Right lung (tissue), 2 donors: ENCODE measurements at regions not wholly inside any gene's neighbourhood (a gene's known extent, or its start where the extent isn't known, plus 50 kb on each side); places are given as distances from the start of the nearest gene placed in this dataset.
"Not testable (repeated sequence)": the region's sequence is repeated elsewhere in the genome, so short reads cannot be mapped to it uniquely, and the experiment has no call there.

Experiments used
- DNase-seq, 2 donors: peaks; one replicate each; pipeline ENCODE4 v3.0.0-alpha.2; 2013

- DNase-seq: no peak
These were observed 610.9 kb upstream of the MAN1A1 start for GRCh38 chr6:119960456-119960855.

GRCh38 chr6:119960036-119960435, 610.5 kb upstream of the MAN1A1 start:
- no peak for DNase-seq

DNA sequence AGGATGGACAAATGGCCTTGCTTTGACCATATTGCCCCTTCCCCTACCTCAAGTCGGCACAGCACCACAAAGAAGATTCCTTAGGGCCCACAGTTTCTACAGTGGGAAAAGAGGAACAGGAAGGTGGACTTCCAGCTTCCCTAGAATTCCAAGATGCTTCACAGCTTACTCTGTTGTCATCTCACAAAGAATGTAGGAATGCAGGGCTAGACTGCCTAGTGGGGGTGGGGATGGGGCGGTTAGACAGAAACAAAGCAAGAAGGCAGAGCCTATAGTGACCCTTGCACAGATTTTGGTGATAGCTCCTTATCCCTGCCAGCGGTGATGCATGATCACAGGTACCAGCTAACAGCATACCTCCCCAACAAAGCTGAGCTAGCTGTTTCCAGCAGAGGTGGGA, 607.6 kb upstream of the MAN1A1 start:
- no peak for DNase-seq

GRCh38 chr6:119952696-119953095, 603.1 kb upstream of the MAN1A1 start:
- no peak for DNase-seq

DNA sequence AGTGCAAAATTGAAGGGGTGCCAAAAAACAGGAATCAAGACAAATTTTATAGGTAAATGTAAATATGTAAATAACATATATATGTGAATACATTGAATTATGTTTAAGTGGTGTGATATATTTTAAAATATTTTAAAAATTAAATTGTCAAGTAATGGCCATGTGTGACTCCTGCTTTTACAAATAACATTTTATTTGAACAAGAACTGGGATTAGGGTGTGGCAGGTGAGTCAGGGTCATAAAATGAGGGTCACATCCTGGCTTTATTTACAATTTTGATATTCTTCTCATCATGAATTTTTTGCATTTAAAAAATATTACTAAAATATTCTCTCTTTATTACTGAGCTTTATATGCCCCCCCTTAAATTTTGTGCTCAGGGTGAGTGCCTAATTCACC, 601.1 kb upstream of the MAN1A1 start:
- no peak for DNase-seq

DNA sequence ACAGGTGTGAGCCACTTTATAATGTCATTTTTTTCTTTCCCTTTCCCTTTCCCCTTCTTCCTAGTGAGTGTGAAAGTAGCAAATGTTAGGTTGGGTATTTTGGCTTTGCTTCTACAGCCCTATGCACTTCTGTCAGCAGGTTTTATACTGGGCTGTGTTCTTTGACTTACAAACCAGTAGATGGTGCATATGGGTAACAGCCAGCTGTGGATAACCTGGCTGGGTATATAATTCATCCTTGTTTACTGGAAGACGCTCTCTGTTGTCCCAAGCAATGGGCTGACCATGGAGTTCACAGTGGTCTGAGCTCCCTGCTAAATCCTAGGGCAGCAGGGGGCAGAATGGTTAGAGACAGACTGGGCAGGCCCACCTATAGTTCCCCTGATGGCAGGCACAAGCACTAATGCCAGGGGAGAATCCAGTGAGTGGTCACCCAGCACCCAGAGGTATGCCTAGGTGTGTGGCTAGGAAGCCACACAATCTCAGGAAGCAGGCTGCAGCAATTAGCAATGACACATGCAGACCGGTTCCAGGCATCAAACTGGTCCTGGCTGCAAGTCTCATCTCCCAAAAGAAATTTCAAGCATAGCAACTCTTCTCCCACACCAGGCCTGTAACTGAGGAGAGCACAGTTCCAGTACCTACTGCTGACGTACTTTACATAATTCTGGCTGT, 592.7 kb upstream of the MAN1A1 start:
- DNase-seq: no peak

DNA sequence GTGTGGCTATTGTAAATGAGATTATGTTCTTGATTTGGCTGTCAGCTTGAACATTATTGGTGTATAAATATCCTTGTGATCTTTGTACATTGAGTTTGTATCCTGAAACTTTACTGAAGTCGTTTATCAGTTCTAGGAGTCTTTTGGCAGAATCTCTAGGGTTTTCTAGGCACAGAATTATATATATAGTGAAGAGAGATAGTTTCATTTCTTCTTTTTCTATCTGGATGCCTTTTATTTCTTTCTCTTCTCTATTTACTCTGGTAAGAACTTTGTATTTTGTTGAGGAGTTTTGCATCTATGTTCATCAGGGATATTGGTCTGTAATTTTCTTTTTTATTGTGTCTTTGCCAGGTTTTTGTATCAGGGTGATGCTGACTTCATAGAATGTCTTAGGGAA, 589.2 kb upstream of the MAN1A1 start:
- DNase-seq: no peak

DNA sequence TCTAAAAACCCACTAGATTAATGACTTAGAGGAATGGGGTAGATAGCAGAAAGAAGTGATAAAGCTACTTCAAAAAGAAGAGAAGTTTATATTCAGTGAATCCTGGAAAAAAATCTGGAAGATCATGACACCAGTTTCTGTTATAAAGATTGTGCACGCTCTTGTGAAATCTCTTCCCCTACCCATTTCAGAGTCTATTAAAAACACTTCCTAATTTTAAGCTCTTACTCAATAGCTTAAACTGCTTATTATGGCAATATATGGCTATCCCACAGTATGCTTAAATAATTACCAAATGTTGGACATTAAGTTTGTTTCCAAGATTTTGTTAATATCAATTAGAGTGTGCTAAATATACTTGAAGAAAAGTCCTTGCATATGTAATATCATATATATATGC, 585.3 kb upstream of the MAN1A1 start:
- DNase-seq: no peak

GRCh38 chr6:119929121-119929520, 579.6 kb upstream of the MAN1A1 start:
- no peak for DNase-seq

DNA sequence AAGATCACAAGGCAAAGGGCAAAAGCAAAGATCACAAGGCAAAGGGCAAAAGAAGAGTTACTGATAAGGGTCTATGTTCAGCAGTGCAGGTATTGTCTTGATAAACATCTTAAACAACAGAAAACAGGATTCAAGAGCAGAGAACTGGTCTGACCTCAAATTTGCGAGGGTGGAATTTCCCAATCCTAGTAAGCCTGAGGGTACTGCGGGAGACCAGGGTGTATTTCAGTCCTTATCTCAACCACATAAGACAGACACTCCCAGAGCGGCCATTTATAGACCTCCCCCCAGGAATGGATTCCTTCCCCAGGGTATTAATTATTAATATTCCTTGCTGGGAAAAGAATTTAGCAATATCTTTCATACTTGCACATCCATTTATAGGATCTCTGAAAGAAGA, 575.3 kb upstream of the MAN1A1 start:
- DNase-seq: not testable (repeated sequence)

DNA sequence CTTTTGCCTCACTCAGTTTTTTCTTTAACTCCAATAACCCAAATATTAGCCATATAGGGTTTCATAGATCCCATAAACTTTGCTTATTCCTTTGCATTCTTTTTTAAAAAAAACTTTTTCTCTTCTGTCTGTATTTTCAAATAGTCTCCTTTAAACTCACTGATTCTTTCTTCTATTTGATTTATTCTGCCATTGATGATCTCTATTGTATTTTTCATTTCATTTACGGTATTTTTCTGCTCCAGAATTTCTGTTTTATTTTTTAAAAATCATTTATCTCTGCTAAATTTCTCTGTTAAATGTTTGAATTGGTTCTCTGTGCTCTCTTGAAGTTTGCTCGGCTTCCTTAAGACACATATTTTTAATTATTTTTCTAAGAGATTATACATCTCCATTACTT, 573.3 kb upstream of the MAN1A1 start:
- DNase-seq: no peak

GRCh38 chr6:119921491-119922010, 572.0 kb upstream of the MAN1A1 start:
- DNase-seq: no peak

DNA sequence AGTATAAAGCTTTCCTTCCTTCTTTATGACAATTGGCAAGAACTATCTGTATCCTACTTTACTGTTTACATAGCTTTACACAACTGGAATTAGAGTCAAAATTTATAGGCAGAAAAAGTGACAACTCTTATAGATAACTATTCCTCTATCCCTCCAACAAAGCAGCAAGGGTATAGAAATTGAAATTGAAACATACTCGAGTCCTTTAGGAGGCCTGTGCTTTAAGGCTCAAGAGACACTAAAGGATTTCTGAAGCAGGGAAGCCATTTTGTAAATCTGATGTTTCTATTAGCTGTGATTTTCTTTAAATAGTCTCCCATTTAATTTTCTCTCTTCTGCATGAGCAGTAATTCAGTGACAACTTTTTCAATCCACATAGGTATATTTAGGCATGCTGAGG, 567.6 kb upstream of the MAN1A1 start:
- DNase-seq: no peak

DNA sequence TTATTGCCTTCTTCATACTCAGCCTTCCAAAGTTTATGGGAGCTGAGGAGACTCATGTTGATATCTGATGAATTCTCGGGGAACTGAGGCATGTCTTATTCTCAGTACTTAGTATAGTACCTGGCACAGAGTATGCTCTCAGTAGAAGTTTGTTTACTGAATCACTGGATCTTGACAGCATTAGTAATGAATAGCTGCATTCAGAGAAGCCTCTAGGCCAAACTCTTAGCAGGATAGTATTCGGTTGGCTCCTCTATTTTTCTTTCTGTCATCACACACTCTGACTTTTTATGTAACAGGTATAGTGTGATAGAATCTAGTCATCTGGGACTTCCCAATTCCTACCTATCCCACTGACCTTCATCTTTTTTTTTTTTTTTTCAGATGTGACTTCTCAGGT, 566.4 kb upstream of the MAN1A1 start:
- DNase-seq: no peak

DNA sequence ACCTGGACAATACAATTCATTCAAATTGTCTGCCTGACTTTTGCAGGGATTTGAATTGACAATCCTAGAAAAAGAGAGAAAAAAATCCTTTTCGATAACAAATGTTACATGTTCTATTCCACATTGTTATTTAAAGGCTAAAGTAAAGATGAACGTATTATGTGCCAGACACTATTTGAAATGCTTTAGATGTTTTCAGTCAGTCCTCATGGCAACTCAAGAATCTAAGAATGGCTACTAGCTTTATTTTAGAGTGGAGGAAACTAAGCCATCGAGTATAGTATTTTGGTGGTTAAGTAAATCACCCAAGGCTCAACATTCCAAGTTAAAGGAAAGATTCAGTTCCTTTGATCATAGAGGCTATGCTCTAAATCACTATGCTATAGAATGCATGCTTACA, 558.6 kb upstream of the MAN1A1 start:
- no peak for DNase-seq

GRCh38 chr6:119902681-119903080, 553.1 kb upstream of the MAN1A1 start:
- no peak for DNase-seq

- no peak for DNase-seq
These were observed 547.2 kb upstream of the MAN1A1 start for GRCh38 chr6:119896806-119897205.

- DNase-seq: no peak
These were observed 546.1 kb upstream of the MAN1A1 start for GRCh38 chr6:119895626-119896025.

- DNase-seq: no peak
These were observed 545.2 kb upstream of the MAN1A1 start for GRCh38 chr6:119894811-119895210.

- no peak for DNase-seq
These were observed 542.1 kb upstream of the MAN1A1 start for GRCh38 chr6:119891644-119892043.

GRCh38 chr6:119891206-119891605, 541.6 kb upstream of the MAN1A1 start:
- DNase-seq: no peak

DNA sequence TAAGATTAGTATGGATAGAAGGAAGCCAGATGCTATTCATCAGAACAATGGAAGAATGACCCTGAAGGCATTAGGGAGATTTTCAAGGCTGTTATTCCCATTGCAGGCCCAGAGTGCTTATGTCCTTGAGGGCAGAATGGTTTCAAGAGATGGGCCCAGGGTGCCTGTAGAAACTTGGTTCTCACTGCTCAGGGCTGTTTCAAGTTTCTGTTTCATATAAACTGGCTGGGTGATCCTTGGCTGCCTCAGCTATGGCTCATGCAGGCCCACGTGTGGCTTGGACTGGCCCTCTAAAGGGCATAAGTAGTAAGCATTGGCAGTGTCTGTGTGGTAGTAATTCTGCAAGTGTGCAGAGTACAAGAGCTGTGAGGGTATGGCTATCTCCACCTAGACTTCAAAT, 540.9 kb upstream of the MAN1A1 start:
- no peak for DNase-seq

GRCh38 chr6:119887666-119888065, 538.1 kb upstream of the MAN1A1 start:
- no peak for DNase-seq

GRCh38 chr6:119881416-119881815, 531.9 kb upstream of the MAN1A1 start:
- no peak for DNase-seq
